Mesothelial cell of epicardium (in vitro differentiated cells): ENCODE measurements at regions not wholly inside any gene's neighbourhood (a gene's known extent, or its start where the extent isn't known, plus 50 kb on each side); places are given as distances from the start of the nearest gene placed in this dataset.

ENCODE experiments used
- DNase-seq, 2 experiments: peaks; one replicate each; pipeline ENCODE4 v3.0.0; 2021; ENCODE audit warnings: low spot score in 2 of 2; ENCODE audit not compliant: unreplicated experiment in 2 of 2
- H3K27ac Mint-ChIP-seq: 2 replicates; pipeline ENCODE4 v1.8.0; 2021; ENCODE audit warnings: mixed read lengths
- H3K27me3 Mint-ChIP-seq: 2 replicates; pipeline ENCODE4 v1.8.0; 2021; ENCODE audit warnings: low read depth, mixed read lengths
- H3K36me3 Mint-ChIP-seq: 2 replicates; pipeline ENCODE4 v1.8.0; 2021; ENCODE audit warnings: mixed read lengths
- H3K4me1 Mint-ChIP-seq: 2 replicates; pipeline ENCODE4 v1.8.0; 2021; ENCODE audit warnings: mixed read lengths
- H3K4me3 Mint-ChIP-seq: 2 replicates; pipeline ENCODE4 v1.8.0; 2021; ENCODE audit warnings: mild to moderate bottlenecking, moderate library complexity, mixed read lengths
- H3K9me3 Mint-ChIP-seq: 2 replicates; pipeline ENCODE4 v1.8.0; 2021; ENCODE audit warnings: mixed read lengths
- CTCF ChIP-seq: fragments of 200-600 bp; sonication (generic); IDR thresholded peaks from one replicate; pipeline ENCODE4 v1.5.0; 2021; ENCODE audit warnings: antibody characterized with exemption; ENCODE audit not compliant: unreplicated experiment

- no peak for TF ChIP-seq CTCF
- Mint-ChIP-seq H3K4me3 (no peak overlapping the region), H3K27me3 (peaks cover 2% of the 10 kb centered on the region), H3K4me1 (peaks cover 8% of the 10 kb centered on the region), H3K9me3 (peaks cover 3% of the 10 kb centered on the region), H3K36me3 (no peaks in the 10 kb centered on the region), H3K27ac (no peak overlapping the region)
- DNase-seq = no peak
Measured at GRCh38 chr6:169383265-169383664, 129.6 kb upstream of the THBS2 start.

GRCh38 chr6:169382735-169383134 is 129.1 kb upstream of the THBS2 start:
- no peak for TF ChIP-seq CTCF
- no peaks in the 10 kb centered on the region for H3K36me3 Mint-ChIP-seq
- H3K4me3 Mint-ChIP-seq = no peak overlapping the region

GRCh38 chr6:169381988-169382387 is 128.3 kb upstream of the THBS2 start:
- Mint-ChIP-seq H3K4me3 (no peak overlapping the region), H3K27me3 (peaks cover 2% of the 10 kb centered on the region), H3K36me3 (no peaks in the 10 kb centered on the region), H3K4me1 (peaks cover 5% of the 10 kb centered on the region), H3K9me3 (peaks cover 9% of the 10 kb centered on the region), H3K27ac (no peak overlapping the region)
- no peak for TF ChIP-seq CTCF
- no peak for DNase-seq

More at GRCh38 chr6:169382735-169383134, 129.1 kb upstream of the THBS2 start:
- peaks cover 2% of the 10 kb centered on the region for H3K27me3 Mint-ChIP-seq
- no peak overlapping the region for H3K27ac Mint-ChIP-seq
- H3K9me3 Mint-ChIP-seq = peaks cover 5% of the 10 kb centered on the region
- no peak for DNase-seq
- H3K4me1 Mint-ChIP-seq = peaks cover 5% of the 10 kb centered on the region

GRCh38 chr6:169380493-169380892 is 126.8 kb upstream of the THBS2 start:
- Mint-ChIP-seq H3K4me3 (no peak overlapping the region), H3K9me3 (peaks cover 21% of the 10 kb centered on the region), H3K4me1 (no peaks in the 10 kb centered on the region), H3K27ac (no peak overlapping the region), H3K36me3 (peaks cover 2% of the 10 kb centered on the region), H3K27me3 (peaks cover 2% of the 10 kb centered on the region)
- TF ChIP-seq CTCF = no peak
- DNase-seq = no peak

GRCh38 chr6:169379495-169380070 is 125.9 kb upstream of the THBS2 start:
- Mint-ChIP-seq H3K9me3 (peaks cover 26% of the 10 kb centered on the region), H3K27me3 (peaks cover 2% of the 10 kb centered on the region), H3K4me3 (no peak overlapping the region), H3K27ac (no peak overlapping the region), H3K4me1 (no peaks in the 10 kb centered on the region), H3K36me3 (peaks cover 2% of the 10 kb centered on the region)
- DNase-seq = no peak
- TF ChIP-seq CTCF = no peak
